Gastrocnemius medialis (tissue), 4 donors: ENCODE measurements at regions not wholly inside any gene's neighbourhood (a gene's known extent, or its start where the extent isn't known, plus 50 kb on each side); places are given as distances from the start of the nearest gene placed in this dataset.

Source experiments
- CTCF ChIP-seq, 5 experiments: fragments of 450-650 bp in 3 of 5; fragments of 200-600 bp in 2 of 5; sonication (generic) in 2 of 5; IDR thresholded peaks in 4 of 5; conservative IDR thresholded peaks in 1 of 5; 1 replicate in 4 of 5; 2 replicates in 1 of 5; pipeline ENCODE4 v1.5.1; 2016 to 2019; ENCODE audit warnings: antibody characterized with exemption in 5 of 5, mild to moderate bottlenecking in 3 of 5, moderate library complexity in 3 of 5
- POLR2A ChIP-seq, 2 donors: fragments of 450-650 bp; IDR thresholded peaks; one replicate each; pipeline ENCODE4 v1.6.1; 2017; ENCODE audit warnings: antibody characterized with exemption in 2 of 2, mild to moderate bottlenecking in 2 of 2, moderate library complexity in 2 of 2

DNA sequence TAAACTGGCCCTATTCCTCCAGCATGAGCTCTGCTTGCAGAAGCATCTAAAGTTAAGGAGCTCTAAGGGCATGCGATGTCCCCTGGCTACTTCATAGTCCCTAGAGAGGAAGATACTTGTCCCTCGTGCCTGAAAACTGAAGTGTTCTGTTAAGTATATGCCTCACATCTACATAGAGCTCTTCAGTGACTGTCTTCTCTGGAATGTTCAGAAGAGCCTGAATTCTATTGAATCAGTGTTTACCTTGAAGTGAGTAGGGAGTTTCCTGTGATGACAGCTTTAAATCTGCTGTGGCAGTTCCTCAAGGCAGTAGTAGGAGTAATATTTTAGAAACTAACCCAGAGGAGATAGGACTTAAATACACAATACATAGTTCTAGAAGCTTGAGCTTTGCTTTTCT, 111.2 kb downstream of the ZNF518B start:
- no peak for TF ChIP-seq CTCF (IDR thresholded peaks at IDR 0.05 in 4 of 5, conservative IDR thresholded peaks at IDR 0.05 in 1 of 5)
- no peak for TF ChIP-seq POLR2A (IDR thresholded peaks at IDR 0.05)
